HAP-1 (cell line): ENCODE measurements at regions not wholly inside any gene's neighbourhood (a gene's known extent, or its start where the extent isn't known, plus 50 kb on each side); places are given as distances from the start of the nearest gene placed in this dataset.
"Not testable (repeated sequence)": the region's sequence is repeated elsewhere in the genome, so short reads cannot be mapped to it uniquely, and the experiment has no call there.

Experiments used
- DNase-seq, 2 experiments: peaks; one replicate each; pipeline ENCODE4 v3.0.0-alpha.2; 2016 to 2020; ENCODE audit warnings: low spot score in 2 of 2
- H3K27me3 ChIP-seq: fragments of 250-450 bp; sonication (Bioruptor Pico); 2 replicates; pipeline ENCODE4 v1.5.1; 2020; ENCODE audit warnings: low read depth, mild to moderate bottlenecking, moderate library complexity
- H3K36me3 ChIP-seq: fragments of 250-450 bp; sonication (Bioruptor Pico); replicated peaks from 2 replicates; pipeline ENCODE4 v1.5.1; 2020; ENCODE audit warnings: mild to moderate bottlenecking
- H3K4me1 ChIP-seq: fragments of 250-450 bp; sonication (Bioruptor Pico); 2 replicates; pipeline ENCODE4 v1.5.1; 2020; ENCODE audit warnings: mild to moderate bottlenecking
- H3K4me3 ChIP-seq: fragments of 250-450 bp; sonication (Bioruptor Pico); 2 replicates; pipeline ENCODE4 v1.5.1; 2020; ENCODE audit warnings: mild to moderate bottlenecking, moderate library complexity
- H3K9me3 ChIP-seq: fragments of 250-450 bp; sonication (Bioruptor Pico); 2 replicates; pipeline ENCODE4 v1.5.1; 2020; ENCODE audit warnings: mild to moderate bottlenecking, moderate library complexity
- in situ Hi-C: fragments of 300-500 bp; cut with MboI; formaldehyde crosslinking; loops from 3 replicates; pipeline ENCODE4 v1.14.3; 2020; ENCODE audit warnings: low sequenced_read_pairs, inconsistent platforms, mixed read lengths

GRCh38 chr13:78084401-78084800, 165.8 kb upstream of the EDNRB start:
- Histone ChIP-seq H3K4me3 (no peak overlapping the region), H3K27me3 (no peaks in the 10 kb centered on the region), H3K9me3 (no peaks in the 10 kb centered on the region), H3K4me1 (no peaks in the 10 kb centered on the region), H3K36me3 (no peaks in the 10 kb centered on the region)
- no peak for DNase-seq
- in situ Hi-C loops = no loop called here

- Histone ChIP-seq H3K36me3 (no peaks in the 10 kb centered on the region), H3K4me3 (no peak overlapping the region), H3K27me3 (no peaks in the 10 kb centered on the region), H3K4me1 (no peaks in the 10 kb centered on the region), H3K9me3 (no peaks in the 10 kb centered on the region)
- in situ Hi-C loops = no loop called here
- DNase-seq = no peak
Observed at GRCh38 chr13:78078168-78078567, 159.5 kb upstream of the EDNRB start.

GRCh38 chr13:78067290-78067689, 148.7 kb upstream of the EDNRB start:
- no peak for DNase-seq
- no peaks in the 10 kb centered on the region for H3K9me3 ChIP-seq
- H3K4me1 ChIP-seq = no peaks in the 10 kb centered on the region
- H3K27me3 ChIP-seq = no peaks in the 10 kb centered on the region
- H3K4me3 ChIP-seq = no peak overlapping the region
- H3K36me3 ChIP-seq = no peaks in the 10 kb centered on the region
- in situ Hi-C loops = no loop called here

- in situ Hi-C loops = no loop called here
- H3K27me3 ChIP-seq = no peaks in the 10 kb centered on the region
- H3K9me3 ChIP-seq = no peaks in the 10 kb centered on the region
- H3K4me3 ChIP-seq = no peak overlapping the region
- H3K4me1 ChIP-seq = no peaks in the 10 kb centered on the region
- no peak for DNase-seq
- no peaks in the 10 kb centered on the region for H3K36me3 ChIP-seq
Observed at GRCh38 chr13:78065141-78065540, 146.5 kb upstream of the EDNRB start.

GRCh38 chr13:78061806-78062205, 143.2 kb upstream of the EDNRB start:
- Histone ChIP-seq H3K4me3 (no peak overlapping the region), H3K9me3 (no peaks in the 10 kb centered on the region), H3K27me3 (no peaks in the 10 kb centered on the region), H3K4me1 (no peaks in the 10 kb centered on the region), H3K36me3 (no peaks in the 10 kb centered on the region)
- no peak for DNase-seq
- in situ Hi-C loops = no loop called here

- Histone ChIP-seq H3K4me3 (no peak overlapping the region), H3K36me3 (no peaks in the 10 kb centered on the region), H3K4me1 (no peaks in the 10 kb centered on the region), H3K9me3 (no peaks in the 10 kb centered on the region), H3K27me3 (no peaks in the 10 kb centered on the region)
- no peak for DNase-seq
- in situ Hi-C loops = no loop called here
Observed at GRCh38 chr13:78060966-78061365, 142.3 kb upstream of the EDNRB start.

GRCh38 chr13:78056865-78057264, 138.2 kb upstream of the EDNRB start:
- H3K9me3 ChIP-seq, H3K36me3 ChIP-seq, H3K4me1 ChIP-seq, in situ Hi-C loops, H3K4me3 ChIP-seq, H3K27me3 ChIP-seq, DNase-seq: not testable (repeated sequence)

GRCh38 chr13:78054157-78054556, 135.5 kb upstream of the EDNRB start:
- DNase-seq = no peak
- no peaks in the 10 kb centered on the region for H3K9me3 ChIP-seq
- no peaks in the 10 kb centered on the region for H3K27me3 ChIP-seq
- H3K4me1 ChIP-seq = no peaks in the 10 kb centered on the region
- in situ Hi-C loops = no loop called here
- no peaks in the 10 kb centered on the region for H3K36me3 ChIP-seq
- H3K4me3 ChIP-seq = no peak overlapping the region

- no peak overlapping the region for H3K4me3 ChIP-seq
- no peaks in the 10 kb centered on the region for H3K36me3 ChIP-seq
- H3K27me3 ChIP-seq = no peaks in the 10 kb centered on the region
- DNase-seq = no peak
- no peaks in the 10 kb centered on the region for H3K9me3 ChIP-seq
- H3K4me1 ChIP-seq = no peaks in the 10 kb centered on the region
- in situ Hi-C loops = no loop called here
Observed at GRCh38 chr13:78047151-78047550, 128.5 kb upstream of the EDNRB start.

- no peaks in the 10 kb centered on the region for H3K36me3 ChIP-seq
- in situ Hi-C loops = no loop called here
- H3K9me3 ChIP-seq = no peaks in the 10 kb centered on the region
- H3K27me3 ChIP-seq = no peaks in the 10 kb centered on the region
- H3K4me1 ChIP-seq = no peaks in the 10 kb centered on the region
- no peak overlapping the region for H3K4me3 ChIP-seq
- DNase-seq = no peak
Observed at GRCh38 chr13:78046331-78046730, 127.7 kb upstream of the EDNRB start.

- in situ Hi-C loops = no loop called here
- no peak overlapping the region for H3K4me3 ChIP-seq
- no peaks in the 10 kb centered on the region for H3K4me1 ChIP-seq
- no peak for DNase-seq
- H3K9me3 ChIP-seq = no peaks in the 10 kb centered on the region
- no peaks in the 10 kb centered on the region for H3K27me3 ChIP-seq
- no peaks in the 10 kb centered on the region for H3K36me3 ChIP-seq
Observed at GRCh38 chr13:78045916-78046315, 127.3 kb upstream of the EDNRB start.

GRCh38 chr13:78041366-78041765, 122.7 kb upstream of the EDNRB start:
- H3K27me3 ChIP-seq, H3K4me1 ChIP-seq, H3K36me3 ChIP-seq, H3K9me3 ChIP-seq, H3K4me3 ChIP-seq, in situ Hi-C loops, DNase-seq: not testable (repeated sequence)

GRCh38 chr13:78040205-78040830, 121.7 kb upstream of the EDNRB start:
- no peak for DNase-seq
- no peak overlapping the region for H3K4me3 ChIP-seq
- no peaks in the 10 kb centered on the region for H3K27me3 ChIP-seq
- in situ Hi-C loops = no loop called here
- no peaks in the 10 kb centered on the region for H3K4me1 ChIP-seq
- H3K9me3 ChIP-seq = no peaks in the 10 kb centered on the region
- no peaks in the 10 kb centered on the region for H3K36me3 ChIP-seq

GRCh38 chr13:78036841-78037240, 118.2 kb upstream of the EDNRB start:
- no peaks in the 10 kb centered on the region for H3K36me3 ChIP-seq

GRCh38 chr13:78035500-78035899, 116.9 kb upstream of the EDNRB start:
- no peaks in the 10 kb centered on the region for H3K36me3 ChIP-seq
- no peak for DNase-seq
- no peak overlapping the region for H3K4me3 ChIP-seq
- no peaks in the 10 kb centered on the region for H3K4me1 ChIP-seq
- H3K27me3 ChIP-seq = no peaks in the 10 kb centered on the region
- in situ Hi-C loops = no loop called here
- H3K9me3 ChIP-seq = no peaks in the 10 kb centered on the region

More at GRCh38 chr13:78036841-78037240, 118.2 kb upstream of the EDNRB start:
- in situ Hi-C loops = no loop called here
- no peak for DNase-seq
- no peaks in the 10 kb centered on the region for H3K9me3 ChIP-seq
- no peaks in the 10 kb centered on the region for H3K27me3 ChIP-seq
- no peaks in the 10 kb centered on the region for H3K4me1 ChIP-seq
- H3K4me3 ChIP-seq = no peak overlapping the region
